Epithelial cell of prostate (primary cell): ENCODE measurements at regions not wholly inside any gene's neighbourhood (a gene's known extent, or its start where the extent isn't known, plus 50 kb on each side); places are given as distances from the start of the nearest gene placed in this dataset.

Source experiments
- DNase-seq: peaks from one replicate; pipeline ENCODE4 v3.0.0-alpha.2; 2011; ENCODE audit warnings: low read depth, low spot score
- H3K27ac ChIP-seq: fragments of 450-650 bp; 2 replicates; pipeline ENCODE4 v1.5.1; 2017; ENCODE audit warnings: mild to moderate bottlenecking

DNA sequence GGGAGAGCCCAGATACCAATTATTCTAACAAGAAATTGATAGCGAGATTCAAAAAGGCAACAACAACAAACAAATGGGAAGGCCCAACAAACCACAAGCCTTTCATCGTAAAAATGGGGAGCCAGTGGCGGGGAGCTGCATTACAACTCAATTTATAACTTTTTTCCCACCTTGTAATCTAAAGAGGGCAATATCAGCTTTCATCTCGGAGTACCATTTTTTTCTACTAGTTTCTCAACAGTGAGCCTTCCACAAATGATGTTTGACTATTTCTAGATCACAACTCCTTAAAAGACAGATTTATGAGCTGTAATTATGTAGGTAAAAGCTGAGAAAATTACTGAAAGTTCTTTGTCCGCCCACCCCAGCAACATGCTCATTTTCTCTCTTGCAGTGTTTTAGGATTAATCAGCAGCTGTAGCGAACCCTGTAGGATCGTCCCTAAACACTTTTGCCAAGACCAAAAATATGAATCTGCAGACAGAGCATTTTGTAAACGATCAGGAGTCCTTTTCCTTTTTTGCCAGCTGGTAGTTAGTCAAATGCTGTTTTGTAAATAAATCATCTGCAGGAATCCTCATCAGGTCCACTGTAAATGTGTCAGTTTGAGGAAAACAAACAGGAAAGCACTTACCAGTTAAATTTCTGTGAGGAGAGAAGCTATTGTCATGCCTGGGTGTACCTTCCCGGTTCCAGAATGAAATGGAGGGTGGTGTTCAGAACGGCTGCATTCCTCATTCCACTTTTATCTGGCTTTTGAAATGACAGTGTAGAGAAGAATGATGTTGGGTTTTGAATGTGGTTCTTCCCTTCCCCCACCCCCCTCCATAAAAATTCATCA is 53.2 kb downstream of the EEF1B2 start:
- H3K27ac ChIP-seq: peak overlapping the region; percentile 77
- no peak for DNase-seq

DNA sequence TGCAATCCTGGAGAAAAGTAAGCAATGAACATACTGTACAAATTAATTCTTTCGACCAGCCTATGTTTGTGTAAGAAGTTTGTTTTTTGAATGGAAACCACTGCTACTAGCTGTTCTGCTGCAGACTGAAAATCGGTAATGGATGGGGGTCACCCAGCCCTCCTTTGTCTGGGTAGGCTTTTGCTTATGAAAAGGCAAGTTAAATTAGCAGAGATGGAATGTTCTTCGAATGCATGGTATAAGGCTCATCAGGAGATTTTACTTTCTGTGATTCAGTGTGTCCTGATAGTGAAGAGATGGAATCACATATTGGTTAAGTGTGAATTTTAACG is 53.8 kb downstream of the EEF1B2 start:
- DNase-seq: no peak
- peak overlapping the region; percentile 77 for H3K27ac ChIP-seq

DNA sequence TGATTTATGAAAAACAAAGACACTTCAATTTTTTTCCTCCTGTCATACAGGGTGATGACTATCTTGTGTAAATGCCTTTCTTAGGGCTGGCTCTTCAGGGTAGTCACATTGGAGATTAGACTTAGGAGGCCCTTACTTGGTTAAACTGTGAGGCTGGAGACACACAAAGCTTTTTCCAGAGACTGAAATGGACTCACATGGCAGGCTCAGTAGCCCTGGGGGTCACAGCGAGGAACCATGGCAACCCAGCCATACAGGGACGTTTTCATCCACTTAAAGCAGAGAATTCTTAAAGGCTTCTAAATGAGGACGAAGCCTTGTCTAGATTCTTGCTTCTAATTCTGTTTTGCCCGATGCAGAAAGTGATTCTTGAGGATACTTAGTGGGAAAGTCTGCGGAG is 57.3 kb upstream of the ZDBF2 start:
- H3K27ac ChIP-seq: no peak overlapping the region
- DNase-seq: no peak

DNA sequence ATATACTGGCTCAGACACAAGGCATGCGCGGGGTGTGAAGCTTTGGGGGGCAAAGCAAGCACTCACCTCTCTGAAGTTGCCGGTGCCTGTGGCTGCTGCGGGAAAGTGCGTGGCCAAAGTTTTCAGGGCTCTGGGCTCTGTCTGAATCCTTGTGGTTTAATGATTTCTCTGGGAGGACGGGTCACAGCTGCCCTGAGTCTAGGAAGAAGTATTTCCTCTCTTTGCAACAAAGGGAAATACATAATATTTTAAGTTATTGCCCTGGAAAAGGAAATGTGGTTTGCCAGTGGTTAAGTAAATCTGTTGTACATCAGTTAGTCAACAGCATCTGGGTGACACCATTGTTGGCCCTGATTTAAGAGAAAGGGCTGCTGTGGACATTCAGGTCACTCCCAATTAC is 56.7 kb upstream of the ZDBF2 start:
- no peak overlapping the region for H3K27ac ChIP-seq
- DNase-seq: no peak

DNA sequence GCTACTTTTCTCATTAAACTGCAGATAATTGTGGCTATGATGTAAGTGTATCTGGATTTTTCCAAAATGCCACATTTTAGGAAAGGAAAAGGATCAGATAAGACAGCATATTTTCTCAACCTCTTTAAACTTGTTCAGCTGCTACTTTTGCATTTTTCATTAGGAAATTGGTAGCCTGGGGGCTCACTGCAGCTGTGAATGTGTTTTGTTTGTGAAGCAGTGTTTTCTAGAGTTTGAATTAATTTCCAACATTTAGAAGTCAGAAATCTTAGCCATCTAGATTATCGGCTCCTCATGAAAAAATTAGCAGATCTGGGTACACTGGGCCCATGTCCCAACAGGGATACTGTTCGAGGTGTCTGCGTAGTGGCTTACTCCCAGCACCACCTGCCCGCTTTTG is 56.3 kb upstream of the ZDBF2 start:
- no peak for DNase-seq
- no peak overlapping the region for H3K27ac ChIP-seq

DNA sequence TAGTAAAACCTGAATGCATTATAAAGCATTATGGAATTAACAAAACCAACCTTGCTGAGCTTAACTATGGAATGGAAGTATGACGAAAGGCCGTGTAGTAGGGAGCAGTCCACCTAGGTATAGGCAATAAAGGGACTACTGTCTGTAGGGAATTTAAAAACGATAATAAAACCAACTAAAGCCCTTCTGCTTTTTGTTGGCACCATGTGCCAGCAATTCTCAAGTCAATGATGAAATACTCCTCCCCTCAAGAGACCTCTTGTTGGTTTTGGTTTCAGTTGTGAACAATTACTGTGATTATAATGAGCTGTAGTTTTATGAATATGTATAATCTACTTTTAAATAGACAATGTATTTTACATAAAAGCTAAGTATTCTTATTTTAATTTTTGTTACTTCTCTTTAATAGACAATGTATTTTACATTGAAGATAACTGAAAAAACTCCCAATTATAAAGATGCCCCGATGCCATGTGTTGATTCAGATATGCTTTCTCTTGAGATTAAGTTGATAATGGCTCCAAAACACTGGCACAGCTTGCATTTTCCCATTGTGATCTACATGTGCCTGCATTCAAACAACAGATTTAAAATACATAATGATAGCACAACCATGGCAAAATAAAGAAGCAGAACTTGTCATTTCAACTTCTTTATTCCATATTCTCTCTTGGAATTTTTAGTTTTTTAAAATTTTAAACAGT is 55.5 kb upstream of the ZDBF2 start:
- H3K27ac ChIP-seq: no peak overlapping the region

DNA sequence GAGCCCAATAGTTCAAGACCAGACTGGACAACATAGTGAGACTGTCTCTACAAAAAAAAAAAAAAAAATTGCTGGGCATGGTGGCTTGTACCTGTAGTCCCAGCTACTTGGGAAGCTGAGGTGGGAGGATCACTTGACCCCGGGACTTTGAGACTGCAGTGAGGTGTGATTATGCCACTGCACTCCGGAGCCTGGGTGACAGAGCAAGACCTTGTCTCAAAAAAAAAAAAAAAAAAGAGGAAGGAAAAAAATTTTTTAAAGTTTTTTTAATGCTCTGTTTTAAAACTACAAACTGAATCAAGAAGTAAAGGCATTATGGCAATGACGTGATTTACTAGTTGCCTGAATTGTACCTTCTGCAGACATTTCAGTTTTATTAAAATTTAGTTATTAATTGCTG is 54.5 kb upstream of the ZDBF2 start:
- no peak overlapping the region for H3K27ac ChIP-seq
- no peak for DNase-seq

More for the DNA sequence above, 55.5 kb upstream of the ZDBF2 start:
- DNase-seq: no peak

DNA sequence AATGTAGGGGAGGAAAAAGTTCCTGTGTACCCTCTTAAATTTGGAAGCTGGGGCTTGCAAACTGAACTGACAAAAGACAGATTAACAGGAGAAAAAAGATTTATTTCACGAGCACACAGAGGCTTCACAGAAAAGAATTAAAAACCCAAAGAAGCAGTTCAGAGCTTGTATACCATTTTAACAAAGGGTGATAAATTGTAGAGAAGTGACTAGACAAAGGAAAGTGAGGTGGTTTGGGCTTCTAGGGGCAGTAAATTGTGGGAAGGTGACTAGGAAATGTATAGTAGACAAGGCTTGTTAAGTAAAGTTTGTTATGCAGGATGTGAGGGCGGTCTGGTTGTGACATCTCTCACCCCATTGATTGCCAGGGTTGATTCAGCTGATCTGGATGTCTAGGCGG is 53.5 kb upstream of the ZDBF2 start:
- H3K27ac ChIP-seq: no peak overlapping the region
- no peak for DNase-seq
